ENCODE measurements at regions not wholly inside any gene's neighbourhood (a gene's known extent, or its start where the extent isn't known, plus 50 kb on each side); places are given as distances from the start of the nearest gene placed in this dataset.

DNA sequence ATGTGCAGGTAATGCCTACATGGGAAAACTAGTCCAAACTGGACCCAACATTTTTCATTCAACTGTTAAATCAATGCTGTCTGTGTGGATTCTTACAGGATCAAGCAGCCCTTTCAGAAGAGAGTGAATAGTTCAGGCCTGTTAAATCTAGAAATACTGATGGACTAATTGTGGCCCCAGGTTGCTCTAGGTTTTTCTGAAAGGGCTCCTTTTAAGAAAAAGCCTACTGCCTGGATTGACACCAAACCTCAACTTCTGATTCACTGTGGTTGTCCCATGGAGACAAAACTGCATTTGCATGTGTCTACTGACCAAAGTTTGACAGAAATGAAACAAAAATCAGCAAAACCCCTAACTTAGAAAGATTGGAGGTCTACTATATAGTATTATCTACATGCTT lies 437.0 kb downstream of the KLF12 start:
- DNase-seq: no peak

DNA sequence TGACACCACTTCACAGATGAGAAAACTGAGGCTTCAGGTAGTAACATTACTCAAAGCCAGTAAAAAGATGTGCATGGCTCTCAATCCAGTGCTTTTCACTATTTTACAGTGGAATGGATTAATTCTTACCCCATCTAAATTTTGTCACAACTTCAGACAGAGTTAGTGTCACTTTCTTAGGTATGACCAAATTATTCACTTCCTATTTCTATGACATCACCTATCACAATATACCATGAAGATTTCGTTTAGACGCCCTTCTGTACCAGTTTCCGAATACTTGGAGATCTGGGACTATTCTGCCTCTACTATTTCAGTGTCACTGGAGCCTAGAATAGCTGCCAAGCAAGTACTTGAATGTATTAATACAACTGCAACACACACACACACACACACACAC lies 437.5 kb downstream of the KLF12 start:
- no peak for DNase-seq

DNA sequence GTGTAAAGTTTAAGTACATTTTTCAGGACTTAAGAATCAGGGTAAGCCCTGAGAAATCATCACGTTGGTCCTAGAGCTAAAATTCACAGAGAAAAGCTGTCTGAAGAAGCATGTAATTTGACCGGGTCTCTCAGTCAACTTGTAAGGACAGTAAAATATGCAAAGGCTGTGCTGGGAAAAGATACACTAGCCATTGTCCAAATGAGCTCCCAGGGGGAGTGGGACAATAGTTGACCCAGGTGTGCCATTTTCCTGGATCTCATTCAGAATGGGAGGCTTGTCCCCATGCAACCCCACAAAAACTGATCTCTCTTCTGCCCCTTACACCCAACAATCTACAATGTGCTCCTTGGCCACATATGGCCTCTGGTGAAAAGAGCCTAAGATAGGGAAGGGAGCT lies 437.9 kb downstream of the KLF12 start:
- no peak for DNase-seq

DNA sequence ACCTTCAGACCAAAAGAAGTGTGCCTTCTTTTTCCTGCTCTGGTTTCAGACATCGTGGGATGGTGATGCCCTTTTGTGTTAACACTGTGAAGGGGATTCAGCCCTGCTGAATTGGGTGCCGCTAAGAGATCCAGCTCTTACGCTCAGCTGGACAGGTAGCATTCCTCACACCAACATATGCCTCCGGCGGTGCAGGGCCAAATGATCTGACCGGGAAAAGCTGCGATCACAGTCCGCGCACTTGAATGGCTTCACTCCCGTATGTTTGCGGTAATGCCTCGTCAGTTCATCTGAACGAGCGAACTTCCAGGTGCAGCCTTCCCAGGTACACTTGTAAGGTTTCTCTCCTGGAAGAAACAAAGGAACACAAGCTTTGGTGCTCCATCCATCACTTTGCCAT lies 438.9 kb downstream of the KLF12 start:
- no peak for DNase-seq

DNA sequence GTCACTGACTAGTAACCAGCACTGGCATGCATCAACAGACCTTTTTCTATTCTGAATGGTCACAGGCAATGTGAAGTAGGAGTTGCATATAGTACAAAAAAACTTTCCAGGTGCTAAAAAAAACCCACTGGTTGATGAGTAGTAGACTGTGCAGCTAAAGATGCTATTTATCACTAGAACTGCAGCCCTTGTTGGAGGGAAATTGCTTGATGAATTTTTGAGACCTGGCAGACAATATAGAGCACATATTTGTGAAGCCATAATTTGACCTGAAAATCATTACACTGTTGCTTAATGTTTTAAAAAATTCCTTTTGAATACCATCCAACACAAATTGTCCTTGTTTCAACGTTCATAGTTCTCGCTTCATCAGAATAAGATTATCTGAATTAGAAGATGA lies 441.0 kb downstream of the KLF12 start:
- no peak for DNase-seq

DNA sequence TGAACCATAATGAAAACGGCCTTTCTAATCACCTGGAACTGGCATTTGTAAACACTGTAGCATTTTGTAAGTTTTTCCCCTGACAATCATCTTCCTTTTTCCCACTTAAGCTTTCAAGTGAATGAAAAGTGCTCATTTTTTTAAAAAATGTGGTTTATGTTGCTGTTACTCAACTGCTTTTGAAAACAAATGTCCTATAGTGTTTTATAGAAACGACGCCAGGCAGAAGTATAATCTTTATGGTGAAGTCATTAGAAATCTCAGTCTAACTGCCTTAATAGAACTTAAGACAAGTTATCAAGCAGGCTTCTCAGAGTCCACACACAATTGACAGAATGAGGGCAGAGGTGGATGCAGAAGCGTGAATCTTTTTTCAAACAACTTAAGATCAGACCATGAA lies 442.3 kb downstream of the KLF12 start:
- no peak for DNase-seq

DNA sequence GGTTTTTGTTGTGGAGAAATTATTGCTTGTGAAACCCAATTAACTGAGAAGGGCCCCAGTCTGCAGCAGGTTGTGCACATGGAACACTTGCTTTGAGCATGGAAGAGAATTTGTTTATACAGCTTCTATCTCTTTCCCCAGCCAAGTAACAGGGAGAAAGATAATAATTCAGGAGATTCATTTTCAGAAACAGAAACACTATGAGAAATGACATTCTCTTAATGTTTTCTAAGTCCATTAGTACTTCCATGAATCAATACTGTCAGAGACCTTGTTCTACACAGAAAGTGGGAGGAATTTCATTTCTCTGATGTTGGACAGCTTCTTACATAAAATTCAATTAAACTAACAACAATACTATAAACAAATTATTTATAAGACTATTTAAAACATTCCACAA lies 446.3 kb downstream of the KLF12 start:
- DNase-seq: no peak

DNA sequence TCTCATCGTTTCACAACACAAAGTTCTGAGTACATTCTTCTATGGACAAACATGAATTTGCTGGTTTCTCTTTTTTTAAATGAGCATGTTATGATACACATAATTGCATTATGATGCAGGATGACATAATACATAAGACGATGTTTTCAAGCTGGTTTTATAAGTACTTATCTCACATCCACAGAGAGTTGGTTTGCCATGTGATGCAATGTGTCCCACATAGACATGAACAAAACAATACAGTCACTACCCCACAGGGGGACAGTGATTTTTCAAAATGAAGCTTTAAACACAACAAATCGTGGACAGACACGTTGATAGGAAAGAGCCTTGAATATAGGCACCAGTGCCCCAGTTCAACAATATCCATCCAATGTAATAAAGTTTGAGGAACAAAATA lies 447.1 kb downstream of the KLF12 start:
- no peak for DNase-seq

DNA sequence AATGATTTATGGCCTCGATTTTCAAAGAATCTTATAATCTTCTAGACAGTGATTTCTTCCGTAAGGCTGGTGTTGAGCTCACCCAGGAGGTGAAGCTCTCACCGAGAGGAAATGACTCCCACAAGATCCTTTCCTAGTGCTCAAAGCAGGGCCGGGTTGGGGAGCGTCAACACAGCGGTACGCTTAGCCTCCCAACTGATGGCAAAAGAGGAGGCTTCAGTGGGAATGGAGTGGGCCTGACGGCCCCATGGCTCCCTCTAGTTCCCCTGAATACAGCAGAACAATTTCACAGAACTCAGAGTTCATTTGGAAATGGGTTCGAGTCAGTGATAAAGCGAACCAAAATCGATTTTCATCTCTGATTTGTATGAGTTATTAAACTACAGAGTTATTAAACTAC lies 449.5 kb downstream of the KLF12 start:
- DNase-seq: no peak

DNA sequence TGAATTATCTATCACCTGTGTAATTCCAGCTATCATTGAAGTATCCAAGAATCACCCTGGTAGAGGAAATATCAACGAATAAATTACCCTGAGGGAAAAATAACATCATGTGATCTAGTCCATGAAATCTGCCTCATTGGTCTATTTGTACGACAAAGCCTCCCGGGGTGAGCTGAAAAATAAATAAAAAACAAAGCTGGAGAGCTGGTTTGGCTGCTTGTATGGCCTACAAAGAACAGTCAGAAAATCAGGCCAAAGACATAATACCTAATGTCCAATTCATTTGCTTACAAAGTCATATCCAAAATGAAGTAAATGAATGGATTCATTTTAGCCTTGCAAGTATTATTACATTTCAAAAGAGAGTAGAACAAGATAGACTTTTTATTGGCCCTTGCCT lies 449.9 kb downstream of the KLF12 start:
- no peak for DNase-seq

DNA sequence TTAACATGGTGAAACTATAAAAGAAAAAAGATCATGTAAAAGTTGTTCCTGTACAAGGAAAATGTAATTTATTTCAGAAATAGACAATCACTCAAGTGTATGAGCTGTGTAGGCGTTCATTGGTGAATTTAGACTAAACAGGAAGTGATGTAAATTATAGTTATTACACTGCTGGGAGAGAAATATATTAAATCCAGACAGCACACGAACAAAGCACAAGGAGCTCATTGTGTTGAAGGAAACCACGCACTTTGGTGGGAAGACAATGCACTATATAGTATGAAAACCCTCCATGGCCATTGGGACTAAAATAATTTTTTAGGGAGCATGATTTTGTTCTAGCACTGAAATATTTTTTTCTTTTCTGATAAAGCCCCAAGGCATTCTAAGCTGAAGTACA lies 450.5 kb downstream of the KLF12 start:
- DNase-seq: no peak

DNA sequence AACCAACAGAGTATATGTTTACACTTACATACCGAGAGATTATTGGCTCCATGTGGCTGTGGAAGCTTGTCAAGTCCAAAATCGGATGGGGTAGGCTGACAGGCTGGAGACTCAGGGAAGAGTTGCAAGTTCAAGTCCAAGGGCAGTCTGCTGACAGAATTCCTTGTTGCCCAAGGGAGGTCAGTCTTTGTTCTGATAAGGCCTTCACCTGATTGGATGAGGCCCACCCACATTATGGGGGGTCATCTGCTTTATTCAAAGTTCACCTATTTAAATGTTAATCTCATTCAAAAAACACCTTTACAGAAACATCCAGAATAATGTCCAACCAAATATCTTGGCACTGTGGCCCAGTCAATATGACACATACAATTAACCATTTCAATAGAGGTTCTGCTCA lies 452.4 kb downstream of the KLF12 start:
- DNase-seq: no peak

DNA sequence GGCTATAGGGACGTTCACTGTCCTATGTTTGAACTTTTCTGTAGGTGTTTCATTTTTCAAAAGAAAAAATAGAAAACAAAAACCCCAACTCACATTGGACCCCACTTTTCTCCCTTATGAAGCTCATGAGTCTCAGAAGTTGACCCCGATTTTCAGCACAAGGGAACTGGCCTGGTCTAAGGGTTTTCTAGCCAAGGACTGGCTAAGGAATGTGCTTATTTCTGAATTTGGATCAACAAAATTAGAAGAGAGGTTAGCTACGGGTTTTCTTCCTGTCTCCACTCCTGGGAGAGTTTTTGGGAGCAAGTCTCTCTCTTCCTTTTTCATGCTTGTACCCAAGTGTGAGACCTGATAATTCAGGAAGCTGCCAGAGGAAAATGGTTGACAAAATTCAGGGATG lies 453.2 kb downstream of the KLF12 start:
- DNase-seq: no peak

DNA sequence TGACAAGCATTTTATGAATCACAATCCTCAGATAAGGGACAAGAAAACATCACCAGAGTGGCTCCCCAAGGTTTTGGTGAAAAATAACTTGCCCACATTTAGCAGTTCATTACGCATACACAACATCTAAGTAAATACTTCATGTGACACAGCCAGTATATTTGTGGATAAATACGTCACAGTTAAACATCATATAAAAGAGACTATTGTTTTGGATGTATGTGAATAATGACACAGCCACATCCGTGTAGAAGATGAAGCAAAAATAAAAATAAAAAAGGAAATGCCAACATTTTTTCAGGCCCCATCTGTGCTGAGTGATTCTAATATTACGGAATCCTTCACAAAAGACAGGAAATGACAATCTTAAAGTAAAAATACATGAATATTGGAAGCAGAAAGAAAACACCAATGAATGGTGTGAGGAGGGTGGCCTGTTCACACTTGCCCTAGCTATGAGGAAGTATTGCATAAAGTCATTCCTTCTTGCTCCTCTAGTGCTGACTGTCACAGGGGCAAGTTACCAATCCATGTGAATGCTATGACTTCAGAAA lies 457.1 kb downstream of the KLF12 start:
- DNase-seq: no peak

DNA sequence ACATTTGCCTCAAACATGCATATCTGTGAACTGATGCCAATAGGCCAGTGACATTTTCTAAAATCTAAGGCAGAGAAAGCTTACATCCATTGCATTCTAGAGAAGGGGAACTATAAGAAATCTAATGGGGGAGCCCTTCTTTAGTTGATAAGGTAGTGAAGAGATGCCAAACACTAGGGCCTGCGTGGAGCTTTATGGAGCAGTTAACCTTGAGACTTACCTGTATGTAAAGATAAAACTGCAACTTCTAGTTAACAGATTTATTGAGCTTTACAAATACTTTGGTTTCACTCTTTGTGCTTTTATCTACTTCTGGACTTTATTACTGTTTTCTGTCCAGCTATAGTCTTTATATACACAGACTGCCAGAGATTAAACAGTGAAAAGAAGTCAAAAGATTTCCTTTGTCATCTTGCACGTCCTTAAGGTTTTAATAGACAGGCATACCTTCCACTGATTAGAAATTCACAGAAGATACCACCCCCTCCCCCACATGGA lies 457.6 kb downstream of the KLF12 start:
- no peak for DNase-seq

DNA sequence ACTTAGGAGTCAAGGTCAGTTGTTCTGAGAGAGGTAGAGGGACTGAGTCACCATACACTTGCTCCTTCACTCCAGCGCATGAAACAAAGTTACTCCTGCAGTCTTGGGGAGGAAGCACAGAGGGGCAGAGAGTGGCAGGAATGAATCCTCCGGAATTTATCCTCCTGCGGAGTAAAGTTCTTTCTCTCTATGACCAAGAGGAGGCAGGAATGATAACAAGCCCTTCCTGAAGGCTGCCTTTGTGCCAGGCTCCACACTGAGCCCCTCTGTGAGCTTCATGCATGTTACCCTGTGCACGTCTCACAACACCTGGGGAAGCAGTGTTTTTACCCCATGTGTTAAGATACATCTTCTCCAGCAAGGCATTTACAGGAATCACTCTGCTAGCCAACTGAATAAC lies 458.4 kb downstream of the KLF12 start:
- no peak for DNase-seq

DNA sequence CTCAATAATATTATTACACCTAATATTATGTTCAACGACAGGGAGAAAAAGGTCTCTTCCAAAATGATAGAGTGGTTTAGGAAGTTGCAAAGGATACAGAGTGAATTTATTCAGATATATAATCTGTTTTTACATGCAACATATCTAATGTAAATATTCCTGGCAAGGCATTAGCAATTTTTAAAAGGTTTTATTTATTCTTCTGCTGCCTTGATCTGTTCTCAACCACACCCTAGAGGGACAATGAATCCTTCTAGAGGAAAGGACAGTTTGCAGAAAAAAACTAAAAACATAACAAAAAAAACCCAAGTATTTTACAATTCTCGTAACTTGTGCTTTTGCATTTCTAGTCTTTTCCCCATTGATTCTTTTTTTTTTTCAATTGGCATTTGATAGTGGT lies 459.6 kb downstream of the KLF12 start:
- no peak for DNase-seq

DNA sequence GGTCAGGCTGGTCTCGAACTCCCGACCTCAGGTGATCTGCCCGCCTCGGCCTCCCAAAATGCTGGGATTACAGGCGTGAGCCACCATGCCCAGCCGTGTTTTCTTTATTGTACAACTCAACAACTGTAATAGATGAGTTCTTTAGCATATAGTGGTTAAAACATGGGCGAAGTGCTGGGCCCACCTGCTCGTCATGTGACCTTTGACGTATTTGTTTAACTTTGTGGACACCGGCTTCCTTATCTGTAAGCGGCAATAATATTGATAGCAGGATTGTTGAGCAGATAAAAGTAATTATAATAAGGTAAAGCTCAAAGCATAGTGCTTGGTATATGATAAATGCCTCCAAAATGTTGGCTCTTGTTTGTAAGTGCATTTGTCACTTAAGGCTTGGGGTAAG lies 460.3 kb downstream of the KLF12 start:
- DNase-seq: no peak

DNA sequence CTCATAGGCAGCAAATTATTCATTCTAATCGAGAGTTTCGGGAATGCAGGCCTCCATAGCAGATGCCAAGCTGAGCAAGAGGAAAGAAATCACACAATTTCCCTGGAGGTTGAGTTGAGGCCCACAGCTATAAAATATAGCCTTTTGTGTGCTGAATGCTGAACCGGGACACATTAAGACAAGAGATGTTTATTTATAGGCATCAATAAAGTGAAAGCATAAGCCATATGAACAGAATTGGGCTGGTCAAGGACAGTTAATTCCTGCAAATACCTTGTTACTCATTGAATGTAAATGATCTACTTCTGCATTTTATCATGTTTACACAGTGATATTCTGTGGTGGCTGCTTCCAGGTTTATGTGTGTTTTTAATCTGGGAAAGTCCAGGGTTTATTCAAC lies 461.7 kb downstream of the KLF12 start:
- DNase-seq: no peak

DNA sequence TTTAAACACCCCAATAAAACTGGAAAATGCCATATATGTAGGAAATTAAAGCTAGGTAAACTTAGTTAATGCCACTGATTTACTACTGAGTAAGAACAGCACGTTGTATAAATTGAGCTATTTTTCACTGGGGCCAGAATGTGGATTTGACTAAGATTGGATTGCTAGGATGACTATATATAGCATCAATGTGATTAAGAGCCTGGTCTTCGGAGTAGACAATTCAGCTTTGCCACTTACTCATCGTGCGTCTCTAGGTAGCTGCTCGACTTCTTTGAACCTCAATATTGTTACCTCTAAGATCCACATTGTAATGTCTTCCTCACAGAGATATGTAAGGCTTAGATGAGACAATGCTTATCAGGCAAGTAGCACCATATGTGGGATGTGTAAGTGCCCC lies 462.5 kb downstream of the KLF12 start:
- DNase-seq: no peak

DNA sequence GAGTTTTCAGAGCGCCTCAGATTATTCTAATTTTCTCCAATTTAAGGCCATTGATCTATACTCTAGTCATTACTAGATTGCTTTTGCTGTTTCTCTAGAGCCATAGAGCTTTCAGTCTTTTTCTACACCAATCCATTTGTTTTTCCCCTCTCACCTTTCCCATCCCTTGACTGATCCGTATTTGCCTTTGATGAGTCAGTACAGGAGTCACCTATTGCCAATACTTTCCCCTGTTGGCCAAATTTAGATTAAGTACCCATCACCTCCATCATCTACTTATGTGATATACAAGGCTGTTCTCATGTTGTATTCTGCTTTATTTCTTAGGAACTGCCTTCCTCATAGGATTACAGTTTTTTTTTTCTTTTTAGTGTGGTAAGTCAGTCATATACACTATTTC lies 463.2 kb downstream of the KLF12 start:
- DNase-seq: no peak

DNA sequence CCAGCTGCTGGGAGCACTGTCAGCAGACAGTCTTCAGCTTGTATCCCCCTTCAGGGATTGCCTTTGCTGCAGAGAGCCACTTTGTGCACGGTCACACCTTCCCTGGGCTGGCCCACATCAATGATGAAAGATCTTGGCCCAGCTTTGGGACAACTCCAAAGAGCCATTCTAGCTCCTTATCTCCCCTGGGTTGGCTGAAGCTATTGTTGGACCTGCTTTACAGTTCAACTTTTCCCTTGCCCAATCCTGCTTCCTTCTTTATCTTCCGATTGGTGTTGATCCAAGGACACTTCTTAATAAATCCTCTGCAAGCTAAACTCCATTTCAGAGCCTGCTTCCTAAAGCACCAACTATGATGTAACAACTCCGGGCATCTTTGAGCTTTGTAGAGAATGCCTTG lies 466.4 kb downstream of the KLF12 start:
- no peak for DNase-seq

DNA sequence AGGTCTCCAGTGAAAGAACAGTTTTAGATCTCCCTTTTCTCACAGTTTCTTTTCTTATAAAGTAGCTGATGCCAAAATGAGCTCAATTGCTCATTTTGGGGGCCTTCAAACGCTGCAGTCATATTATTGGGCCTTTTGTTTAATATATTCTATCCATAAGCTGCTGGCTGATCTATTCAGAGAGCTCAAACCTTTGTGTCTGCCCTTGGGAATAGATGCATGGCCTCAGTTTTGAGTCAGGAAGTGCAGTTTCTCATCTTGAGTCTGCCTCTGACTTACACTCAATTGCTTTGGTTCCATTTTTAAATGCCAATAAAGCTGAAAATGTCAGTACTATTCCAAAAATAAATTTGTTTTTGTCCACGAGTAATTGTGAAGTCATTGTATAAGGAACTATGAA lies 468.9 kb downstream of the KLF12 start:
- peak; percentile 7 for DNase-seq

DNA sequence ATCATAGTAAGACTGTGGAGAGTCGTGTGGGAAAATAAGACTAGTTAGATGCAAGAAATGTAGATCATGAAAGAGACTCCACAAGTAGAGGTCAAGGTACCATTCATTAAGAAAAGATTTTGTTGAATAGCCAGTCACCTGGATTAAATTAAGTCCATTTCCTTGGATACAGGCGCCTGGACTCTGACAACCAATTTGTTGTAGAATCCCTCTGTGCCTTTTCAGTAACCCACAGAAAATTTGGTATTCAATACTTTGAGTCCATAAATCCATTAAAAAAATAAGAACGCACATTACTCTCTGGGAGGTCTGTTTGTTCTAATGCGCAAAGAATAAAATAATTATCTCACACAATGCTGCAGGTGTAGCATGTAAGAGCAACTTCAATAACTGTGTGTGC lies 469.4 kb downstream of the KLF12 start:
- no peak for DNase-seq

DNA sequence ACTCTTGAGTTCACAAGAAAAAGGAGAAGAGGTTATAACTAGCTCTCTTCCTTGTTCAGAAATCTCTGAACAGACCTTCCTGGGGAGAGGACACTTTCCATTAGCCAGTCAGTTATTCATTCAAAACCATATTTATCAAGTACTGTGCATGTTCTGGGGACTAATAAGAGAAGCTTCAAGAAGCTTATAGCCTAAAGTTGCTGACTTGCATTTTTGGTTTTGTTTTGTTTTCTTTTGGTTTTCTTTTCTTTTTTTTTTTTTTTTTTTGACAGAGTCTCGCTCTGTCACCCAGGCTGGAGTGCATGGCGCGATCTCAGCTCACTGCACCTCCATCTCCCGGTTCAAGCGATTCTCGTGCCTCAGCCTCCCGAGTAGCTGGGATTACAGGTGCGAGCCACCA lies 471.4 kb downstream of the KLF12 start:
- no peak for DNase-seq

Data from NCI-H2227 treated with DMSO at 0.1 percent for 48 hours (cell line).